H1 (cell line): ENCODE measurements at regions not wholly inside any gene's neighbourhood (a gene's known extent, or its start where the extent isn't known, plus 50 kb on each side); places are given as distances from the start of the nearest gene placed in this dataset.
A peak's percentile ranks its signal among the peaks of the same experiment; 100 is the strongest.

Experiments used
- CTCF ChIA-PET: fragments of 300-600 bp; sonication (Branson Sonifier 250); formaldehyde crosslinking; loops from one replicate; lab custom pipeline; 2021; ENCODE audit not compliant: partially characterized antibody; lab: Charles Lee
- POLR2A ChIA-PET: fragments of 300-600 bp; sonication (Branson Sonifier 250); formaldehyde crosslinking; loops from one replicate; lab custom pipeline; 2021; ENCODE audit warnings: inconsistent platforms; ENCODE audit not compliant: partially characterized antibody; lab: Charles Lee
- DNase-seq, 2 experiments: peaks; one replicate each; pipeline versions ENCODE4 v3.0.0 to v3.0.0-alpha.2; 2010 to 2022; ENCODE audit warnings: low spot score in 2 of 2, low read depth in 1 of 2, mixed read lengths in 1 of 2
- FAIRE-seq: peaks from 2 replicates; lab custom pipeline; 2011; peaks lifted over from hg19 to GRCh38; lab: Jason Lieb, UNC
- H2AFZ ChIP-seq: 2 replicates; pipeline ENCODE4 v1.8.1; 2012; ENCODE audit warnings: low read length, inconsistent platforms
- H2AK5ac ChIP-seq: 2 replicates; pipeline ENCODE4 v1.6.1; 2013; ENCODE audit warnings: low read depth, low read length
- H2BK120ac ChIP-seq: replicated peaks from 2 replicates; pipeline ENCODE3; 2013; ENCODE audit warnings: low read depth, low read length, inconsistent platforms
- H2BK12ac ChIP-seq: 2 replicates; pipeline ENCODE4 v1.6.1; 2013; ENCODE audit warnings: low read depth, low read length
- H2BK15ac ChIP-seq: 2 replicates; pipeline ENCODE4 v1.6.1; 2013; ENCODE audit warnings: low read length
- H2BK20ac ChIP-seq: 2 replicates; pipeline ENCODE4 v1.6.1; 2013; ENCODE audit warnings: low read length
- H2BK5ac ChIP-seq: 2 replicates; pipeline ENCODE4 v1.6.1; 2013; ENCODE audit warnings: low read depth, low read length
- H3K14ac ChIP-seq: 2 replicates; pipeline ENCODE4 v1.6.1; 2013; ENCODE audit warnings: inconsistent platforms; ENCODE audit not compliant: insufficient read length
- H3K18ac ChIP-seq: 2 replicates; pipeline ENCODE4 v1.6.1; 2013; ENCODE audit warnings: low read length; ENCODE audit errors: extremely low read depth
- H3K23ac ChIP-seq: 2 replicates; pipeline ENCODE4 v1.6.1; 2013; ENCODE audit warnings: inconsistent platforms; ENCODE audit not compliant: insufficient read length
- H3K23me2 ChIP-seq: 2 replicates; pipeline ENCODE4 v1.6.1; 2013; ENCODE audit warnings: low read depth, low read length
- H3K27ac ChIP-seq: 2 replicates; pipeline ENCODE4 v1.6.1; 2011; ENCODE audit warnings: low read depth, low read length, inconsistent platforms
- H3K27me3 ChIP-seq, 4 experiments: replicated peaks in 1 of 4; 1 replicate in 1 of 4; 2 replicates in 3 of 4; pipeline versions ENCODE4 v1.6.1 to v1.8.1; 2011 to 2013; ENCODE audit warnings: low read length in 3 of 4, mild to moderate bottlenecking in 3 of 4, inconsistent platforms in 2 of 4, mixed read lengths in 2 of 4, moderate library complexity in 1 of 4; ENCODE audit not compliant: control insufficient read depth in 3 of 4, insufficient read depth in 3 of 4; ENCODE audit errors: extremely low read depth in 1 of 4
- H3K36me3 ChIP-seq, 4 experiments: 2 replicates each; pipeline versions ENCODE4 v1.6.1 to v1.8.1; 2011 to 2013; ENCODE audit warnings: mild to moderate bottlenecking in 4 of 4, low read length in 3 of 4, moderate library complexity in 2 of 4, control low read depth in 1 of 4, inconsistent platforms in 1 of 4; ENCODE audit not compliant: insufficient read depth in 4 of 4, control insufficient read depth in 2 of 4
- H3K4ac ChIP-seq: replicated peaks from 2 replicates; pipeline ENCODE3; 2013; ENCODE audit warnings: low read length, low read depth, mixed read lengths, inconsistent platforms; ENCODE audit not compliant: insufficient read length
- H3K4me1 ChIP-seq, 4 experiments: replicated peaks in 1 of 4; 1 replicate in 1 of 4; 2 replicates in 3 of 4; pipeline versions ENCODE4 v1.6.1 to v1.8.1; 2011 to 2013; ENCODE audit warnings: low read length in 3 of 4, inconsistent platforms in 2 of 4, mixed read lengths in 1 of 4; ENCODE audit not compliant: insufficient read depth in 4 of 4, control insufficient read depth in 3 of 4
- H3K4me2 ChIP-seq, 2 experiments: 2 replicates each; pipeline versions ENCODE4 v1.6.1 to v1.8.1; 2011 to 2013; ENCODE audit warnings: low read depth in 2 of 2, low read length in 2 of 2, control low read depth in 1 of 2, inconsistent platforms in 1 of 2, mild to moderate bottlenecking in 1 of 2; ENCODE audit not compliant: insufficient read depth in 1 of 2
- H3K4me3 ChIP-seq, 4 experiments: fragments of 200-600, 300-600 bp in 1 of 4; sonication (generic), shearing (Covaris generic), sonication (Bioruptor Twin) in 1 of 4; 2 replicates each; pipeline versions ENCODE4 v1.5.1 to v1.8.1; 2011 to 2016; ENCODE audit warnings: low read length in 4 of 4, low read depth in 3 of 4, control low read depth in 2 of 4, inconsistent platforms in 2 of 4, mild to moderate bottlenecking in 2 of 4, mixed read lengths in 1 of 4, moderate library complexity in 1 of 4; ENCODE audit not compliant: insufficient read depth in 2 of 4; ENCODE audit errors: extremely low read depth in 1 of 4
- H3K56ac ChIP-seq: replicated peaks from 2 replicates; pipeline ENCODE3; 2013; ENCODE audit warnings: low read depth, mild to moderate bottlenecking, mixed read lengths, low read length, inconsistent platforms; ENCODE audit not compliant: insufficient read length
- H3K79me1 ChIP-seq: 2 replicates; pipeline ENCODE4 v1.6.1; 2013; ENCODE audit warnings: low read depth, low read length, control low read depth
- H3K79me2 ChIP-seq, 2 experiments: 2 replicates each; pipeline versions ENCODE4 v1.6.1 to v1.8.1; 2012 to 2013; ENCODE audit warnings: low read length in 2 of 2, mild to moderate bottlenecking in 2 of 2, inconsistent platforms in 1 of 2; ENCODE audit not compliant: insufficient read depth in 2 of 2, control insufficient read depth in 1 of 2
- H3K9ac ChIP-seq, 4 experiments: replicated peaks in 1 of 4; 1 replicate in 1 of 4; 2 replicates in 3 of 4; pipeline versions ENCODE4 v1.6.1 to v1.8.1; 2011 to 2013; ENCODE audit warnings: low read depth in 3 of 4, low read length in 3 of 4, control low read depth in 2 of 4, mild to moderate bottlenecking in 2 of 4, moderate library complexity in 2 of 4, inconsistent platforms in 1 of 4; ENCODE audit errors: extremely low read depth in 1 of 4
- H3K9me3 ChIP-seq, 2 experiments: 2 replicates each; pipeline versions ENCODE4 v1.6.1 to v1.8.1; 2012 to 2013; ENCODE audit warnings: mild to moderate bottlenecking in 2 of 2, moderate library complexity in 2 of 2, control low read depth in 1 of 2, inconsistent platforms in 1 of 2, low read depth in 1 of 2, low read length in 1 of 2, mixed read lengths in 1 of 2; ENCODE audit not compliant: insufficient read depth in 2 of 2
- H4K20me1 ChIP-seq, 2 experiments: replicated peaks in 1 of 2; 2 replicates each; pipeline versions ENCODE3 to v1.8.1; 2011 to 2013; ENCODE audit warnings: inconsistent platforms in 2 of 2, low read length in 2 of 2, mild to moderate bottlenecking in 1 of 2; ENCODE audit not compliant: insufficient read depth in 2 of 2, control insufficient read depth in 1 of 2
- H4K5ac ChIP-seq: 2 replicates; pipeline ENCODE4 v1.6.1; 2013; ENCODE audit warnings: low read length, low read depth, mixed read lengths, inconsistent platforms; ENCODE audit not compliant: insufficient read length
- H4K8ac ChIP-seq: 2 replicates; pipeline ENCODE4 v1.8.0; 2013; ENCODE audit warnings: mild to moderate bottlenecking, moderate library complexity, low read length, inconsistent platforms; ENCODE audit not compliant: insufficient read depth; ENCODE audit errors: extremely low read depth
- H4K91ac ChIP-seq: replicated peaks from 2 replicates; pipeline ENCODE3; 2013; ENCODE audit warnings: low read length, mixed read lengths, inconsistent platforms; ENCODE audit not compliant: insufficient read length
- ASH2L ChIP-seq: fragments of 200-600, 300-600 bp; sonication (generic); IDR thresholded peaks from one replicate; pipeline ENCODE4 v1.7.1; 2017; ENCODE audit warnings: low read length
- ATF2 ChIP-seq: IDR thresholded peaks from 2 replicates; pipeline ENCODE4 v1.6.1; 2012; ENCODE audit warnings: low read length, inconsistent platforms
- E2F6 ChIP-seq: IDR thresholded peaks from 2 replicates; pipeline ENCODE4 v1.6.1; 2012; ENCODE audit warnings: inconsistent platforms
- KDM1A ChIP-seq: fragments of 200-600, 300-600 bp; sonication (generic); IDR thresholded peaks from 2 replicates; pipeline ENCODE4 v1.7.1; 2016; ENCODE audit warnings: mild to moderate bottlenecking, low read length, borderline replicate concordance
- POU5F1 ChIP-seq: IDR thresholded peaks from 2 replicates; pipeline ENCODE4 v1.6.1; 2011; ENCODE audit warnings: low read depth, mild to moderate bottlenecking, low read length, moderate library complexity
- SIX5 ChIP-seq: IDR thresholded peaks from 2 replicates; pipeline ENCODE4 v1.6.1; 2011; ENCODE audit warnings: mild to moderate bottlenecking, low read depth, low read length
- SRF ChIP-seq: IDR thresholded peaks from 2 replicates; pipeline ENCODE4 v1.6.1; 2011; ENCODE audit warnings: mild to moderate bottlenecking, low read depth, low read length, moderate library complexity
- WGBS, 2 experiments: shearing (Covaris generic) in 1 of 2; methylation state at CpG; one replicate each; pipeline versions ENCODE4 v1.1.6 to v1.1.7; 2013 to 2015; ENCODE audit warnings: low lambda C conversion rate in 2 of 2, mixed read lengths in 2 of 2, inconsistent platforms in 1 of 2, low coverage in 1 of 2, missing lambda C conversion rate in 1 of 2; ENCODE audit not compliant: insufficient replicate concordance in 2 of 2, insufficient coverage in 1 of 2, insufficient read length in 1 of 2; ENCODE audit errors: extremely low coverage in 1 of 2, missing lambda C conversion rate in 1 of 2; 5-methylcytosine and 5-hydroxymethylcytosine counted together

- H2BK120ac ChIP-seq = no peak overlapping the region
- no peak overlapping the region for H3K14ac ChIP-seq
- no peaks in the 10 kb centered on the region for H3K27me3 ChIP-seq
- no peak overlapping the region for H3K4me2 ChIP-seq
- no peak overlapping the region for H4K91ac ChIP-seq
- H3K56ac ChIP-seq = no peak overlapping the region
- H2BK15ac ChIP-seq = no peak overlapping the region
- no peak overlapping the region for H2AK5ac ChIP-seq
- no peak overlapping the region for H2BK12ac ChIP-seq
- 0 out of 2 replicates have a peak overlapping the region, but pooled peaks have one; percentile 15 for H2AFZ ChIP-seq
- no peaks in the 10 kb centered on the region for H3K36me3 ChIP-seq
- no peak overlapping the region for H3K9ac ChIP-seq
- no peak overlapping the region for H4K8ac ChIP-seq
- TF ChIP-seq POU5F1 (no peak), KDM1A (no peak), SIX5 (no peak), ATF2 (no peak), SRF (no peak), ASH2L (no peak), E2F6 (no peak)
- H4K5ac ChIP-seq = no peak overlapping the region
- H2BK5ac ChIP-seq = no peak overlapping the region
- H3K9me3 ChIP-seq = no peaks in the 10 kb centered on the region
- no peaks in the 10 kb centered on the region for H3K79me2 ChIP-seq
- H3K18ac ChIP-seq = no peak overlapping the region; the same call in 1 of the 2 replicates
- FAIRE-seq (no peak), DNase-seq (no peak)
- H3K79me1 ChIP-seq = no peaks in the 10 kb centered on the region
- 60% methylated on average over 8 of the region's 8 CpGs; no CpG with 5 or more reads in 1 of the 2 experiments for WGBS, 2 experiments
- no peak overlapping the region for H3K23ac ChIP-seq
- no peaks in the 10 kb centered on the region for H3K23me2 ChIP-seq
- CTCF ChIA-PET = interaction anchor here (0.6 to 3.1 kb wide), 34 partner anchors 9 to 1411 kb away, joined by 3 to 70 read pairs (median 3); no protein-coding TSS in a partner anchor
- no peak overlapping the region for H3K4me3 ChIP-seq
- H2BK20ac ChIP-seq = no peak overlapping the region
- H3K4ac ChIP-seq = no peak overlapping the region
- POLR2A ChIA-PET = no interaction called here
- no peak overlapping the region for H3K27ac ChIP-seq
- H3K4me1 ChIP-seq = peaks cover 0 to 3% (median 0%) of the 10 kb centered on the region in 4 experiments; a peak in 1 of 7 replicates
- H4K20me1 ChIP-seq = no peaks in the 10 kb centered on the region
Observed at GRCh38 chr2:204145791-204146190, 209.2 kb downstream of the ICOS start.
